NOMO-1 (cell line): ENCODE measurements at regions not wholly inside any gene's neighbourhood (a gene's known extent, or its start where the extent isn't known, plus 50 kb on each side); places are given as distances from the start of the nearest gene placed in this dataset.

ENCODE experiments used
- DNase-seq, 2 experiments: peaks; one replicate each; lab custom pipeline; 2025; ENCODE audit not compliant: unreplicated experiment in 2 of 2; lab: John Stamatoyannopoulos, UW

DNA sequence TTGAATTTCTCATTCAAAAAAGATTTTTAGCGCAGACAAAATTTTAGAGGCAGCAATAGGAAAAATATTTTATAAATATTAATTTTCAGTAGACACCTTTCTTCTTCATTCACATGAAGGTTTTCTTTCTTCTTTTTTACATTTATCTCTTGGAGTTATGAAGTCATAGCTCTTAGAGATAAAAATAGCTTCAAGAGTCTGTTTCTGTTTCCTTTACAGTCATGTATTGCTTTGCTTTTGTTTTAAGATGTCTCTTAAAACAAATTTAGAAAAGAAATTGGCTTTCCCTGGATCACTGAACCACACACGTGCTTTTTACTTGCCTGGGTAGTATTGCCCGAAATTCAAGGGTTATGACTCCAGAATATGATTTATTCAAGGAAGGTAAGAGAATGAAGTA is 369.9 kb upstream of the LRRC7 start:
- no peak for DNase-seq

DNA sequence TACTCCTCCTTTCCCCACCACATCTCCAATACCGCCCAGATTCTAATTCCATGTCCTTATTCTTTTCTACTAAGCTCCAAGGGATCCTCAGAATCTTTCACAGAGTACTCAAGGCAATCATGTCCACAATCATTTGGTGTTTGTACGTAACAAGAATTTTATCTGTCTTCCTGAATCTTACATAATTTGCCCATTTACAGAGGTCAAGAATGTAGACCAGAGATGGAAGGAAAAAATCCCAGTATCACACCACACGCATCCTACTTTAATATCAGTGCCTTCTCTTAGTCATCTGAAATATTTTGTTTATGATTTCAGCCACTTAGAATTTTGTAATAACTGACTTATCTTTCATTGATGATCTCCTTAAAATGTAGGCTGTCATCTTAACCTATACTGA is 366.0 kb upstream of the LRRC7 start:
- no peak for DNase-seq

DNA sequence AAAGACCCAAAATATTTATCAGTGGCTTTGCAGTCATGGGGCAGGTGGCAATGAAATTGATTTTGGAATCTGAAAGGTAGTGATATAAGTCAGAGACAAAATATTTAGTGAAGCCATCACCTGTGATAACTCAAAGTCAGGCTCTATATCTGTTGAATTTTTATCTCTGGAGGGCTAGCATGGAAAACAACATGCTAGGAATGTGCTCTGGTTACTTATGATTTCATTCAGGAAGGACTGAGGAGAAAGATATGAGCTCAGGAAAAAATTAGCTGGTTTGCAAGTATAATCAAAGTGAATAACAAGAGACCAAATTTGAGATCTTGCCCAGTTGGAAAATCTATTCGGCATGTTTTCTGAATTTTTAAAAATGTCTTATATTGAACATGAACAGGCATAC is 364.6 kb upstream of the LRRC7 start:
- no peak for DNase-seq

DNA sequence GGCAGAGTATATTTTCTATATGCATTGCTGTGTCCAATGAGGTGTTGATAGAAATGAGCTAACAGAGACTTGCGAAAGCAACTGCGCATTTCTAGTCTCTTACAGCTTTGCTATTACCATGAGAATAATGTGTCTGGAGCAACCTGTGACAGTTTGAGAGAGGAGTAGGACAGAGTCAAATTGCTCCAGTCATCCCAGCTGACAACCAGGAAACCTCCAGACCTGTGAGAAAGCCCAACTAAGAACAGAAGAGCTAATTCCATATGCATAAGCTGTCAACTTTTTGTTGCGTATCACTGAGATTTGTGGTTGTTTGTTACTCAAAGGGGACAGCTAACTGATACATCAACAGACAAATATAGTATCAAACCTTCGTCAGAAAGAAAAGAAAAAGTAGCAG is 354.1 kb upstream of the LRRC7 start:
- no peak for DNase-seq

DNA sequence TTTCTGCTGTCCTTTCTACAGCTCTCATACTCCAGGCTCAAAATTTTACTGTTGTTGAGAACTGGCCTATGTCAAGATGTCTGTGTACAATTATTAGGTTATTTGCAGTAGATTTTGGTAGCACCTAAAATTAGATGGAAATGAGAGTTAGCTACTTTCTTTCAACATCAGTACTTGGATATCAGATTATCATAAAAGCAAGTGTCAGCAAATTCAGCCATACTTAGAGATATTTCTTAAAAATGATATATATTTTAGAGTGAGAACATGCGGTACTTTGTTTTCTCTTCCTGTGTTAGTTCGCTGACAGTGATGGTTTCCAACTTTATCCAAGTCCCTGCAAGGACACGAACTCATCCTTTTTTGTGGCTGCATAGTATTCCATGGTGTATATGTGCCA is 351.8 kb upstream of the LRRC7 start:
- no peak for DNase-seq

DNA sequence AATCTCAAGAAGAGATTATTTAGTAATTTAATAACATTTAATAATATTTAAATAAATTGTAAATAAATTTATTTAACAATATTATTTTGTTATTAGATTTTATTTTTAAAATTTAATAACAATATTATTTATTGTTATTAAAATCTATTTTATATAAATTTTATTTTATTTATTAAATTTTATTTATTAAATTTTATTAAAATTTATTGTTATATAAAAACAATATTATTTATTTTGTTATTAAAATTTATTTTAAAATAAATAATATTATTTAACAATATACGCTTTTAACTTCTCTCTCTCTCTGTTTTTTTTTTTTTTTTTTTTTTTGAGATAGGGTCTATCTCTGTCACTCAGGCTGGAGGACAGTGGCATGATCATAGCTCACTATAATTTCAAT is 347.1 kb upstream of the LRRC7 start:
- no peak for DNase-seq

DNA sequence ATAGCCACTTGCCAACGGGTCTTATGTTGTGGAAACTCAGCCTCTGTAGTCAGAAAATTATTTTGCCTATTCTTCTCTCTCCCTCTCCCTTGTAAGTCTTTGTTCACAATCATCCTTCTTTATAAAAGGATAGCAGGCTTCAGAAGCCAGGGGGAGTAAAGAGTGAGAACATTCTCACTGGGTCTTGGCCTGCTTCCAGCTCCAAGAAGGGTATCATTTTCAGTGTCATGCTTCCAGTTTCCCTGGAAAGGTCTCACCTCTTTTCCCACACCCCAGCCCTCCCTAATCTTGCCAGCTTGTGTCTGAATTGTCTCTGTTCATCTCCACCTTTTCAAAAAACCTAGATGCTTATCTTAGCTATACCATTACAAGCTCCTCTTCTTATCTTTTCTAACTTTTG is 346.2 kb upstream of the LRRC7 start:
- DNase-seq: no peak

DNA sequence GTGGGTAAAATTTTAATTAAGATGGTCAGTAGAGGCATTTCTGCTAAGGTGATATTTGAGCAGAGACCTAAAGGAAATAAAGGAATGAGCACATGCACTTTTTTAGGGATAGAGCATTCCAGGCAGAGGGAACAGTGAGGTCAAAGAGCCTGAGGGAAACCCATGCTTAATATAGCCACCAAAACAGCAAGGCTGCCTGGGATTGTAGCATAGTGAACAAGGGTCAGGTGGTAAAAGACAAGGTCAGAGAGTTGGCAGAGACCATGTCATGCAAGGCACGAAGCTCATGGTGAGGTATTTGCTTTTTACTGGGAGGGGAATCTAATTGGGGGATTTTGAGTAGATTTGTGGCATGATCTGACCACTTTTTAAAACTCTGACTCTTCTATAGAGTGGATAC is 344.6 kb upstream of the LRRC7 start:
- DNase-seq: no peak

DNA sequence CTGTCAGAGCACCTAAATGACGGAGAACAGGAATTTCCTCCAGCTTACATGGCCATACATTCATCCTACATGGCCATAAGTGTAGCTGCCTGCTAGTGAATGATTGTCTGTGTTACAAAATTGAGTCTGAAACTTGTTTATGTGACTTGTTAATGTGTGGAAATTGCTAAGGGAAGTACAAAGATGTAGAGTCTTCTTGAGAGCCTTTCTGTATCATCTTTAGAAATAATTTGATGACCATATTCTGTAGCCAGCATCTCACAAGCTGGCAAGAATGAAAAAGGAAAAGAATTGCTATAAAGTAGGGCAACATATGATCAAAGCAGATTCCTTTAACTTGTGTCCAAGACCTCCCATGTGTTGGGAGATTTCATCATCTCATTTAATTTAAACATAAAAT is 339.2 kb upstream of the LRRC7 start:
- DNase-seq: no peak

DNA sequence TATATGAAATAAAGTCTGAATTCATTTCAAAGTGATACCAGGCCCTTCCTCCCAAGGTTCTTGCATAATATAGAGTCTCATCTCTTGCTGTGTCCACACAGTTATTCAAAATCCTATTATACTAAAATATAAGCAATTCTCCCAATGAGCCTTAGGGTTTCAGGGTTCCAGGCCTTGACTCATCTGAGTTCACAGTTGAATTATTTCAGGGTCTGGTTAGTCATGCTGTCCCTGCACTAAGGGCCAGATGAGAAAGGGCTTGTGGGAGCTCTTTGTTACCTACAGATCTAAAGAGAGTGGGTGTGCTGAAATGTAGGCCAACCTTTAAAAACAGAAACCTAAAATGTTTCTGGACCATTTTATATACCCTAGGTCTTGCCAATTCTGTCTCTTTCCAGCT is 337.5 kb upstream of the LRRC7 start:
- no peak for DNase-seq

DNA sequence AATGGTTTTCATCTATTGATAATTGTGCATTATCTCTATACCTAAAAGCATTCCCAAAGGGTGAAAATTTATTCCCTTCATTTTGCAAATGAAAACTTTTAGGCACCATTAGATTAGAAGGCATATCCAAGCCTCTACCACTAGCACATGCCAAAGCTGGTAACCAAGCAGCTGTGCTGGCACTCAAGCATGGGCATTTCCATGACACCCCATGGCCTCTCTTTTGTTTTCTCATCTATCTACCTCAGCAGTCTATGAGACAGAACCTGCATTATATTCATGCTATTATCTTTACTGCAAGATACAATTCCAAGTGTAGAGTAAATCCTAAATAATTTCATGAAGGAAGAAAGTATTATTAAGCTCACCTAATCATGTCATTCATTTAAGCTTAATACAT is 334.3 kb upstream of the LRRC7 start:
- no peak for DNase-seq

DNA sequence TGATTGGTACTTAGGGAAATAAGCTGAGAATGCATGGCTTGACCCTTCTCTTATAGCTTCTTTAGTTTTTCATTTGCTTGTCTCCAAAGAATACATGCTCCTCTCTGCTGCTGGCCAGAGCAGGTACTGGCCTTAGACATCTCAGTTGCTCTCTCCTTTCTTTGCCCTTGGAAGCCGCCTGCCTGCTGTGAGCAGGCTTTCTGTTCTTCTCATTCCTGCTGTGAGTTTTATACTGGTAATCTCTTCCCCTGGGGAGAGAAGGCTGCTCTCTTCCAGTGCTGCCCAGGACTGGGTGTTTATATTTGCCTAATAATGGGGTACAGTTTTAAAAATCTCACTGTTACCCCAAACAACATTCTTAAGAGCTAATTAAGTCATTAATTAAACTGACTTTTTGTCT is 323.5 kb upstream of the LRRC7 start:
- no peak for DNase-seq

DNA sequence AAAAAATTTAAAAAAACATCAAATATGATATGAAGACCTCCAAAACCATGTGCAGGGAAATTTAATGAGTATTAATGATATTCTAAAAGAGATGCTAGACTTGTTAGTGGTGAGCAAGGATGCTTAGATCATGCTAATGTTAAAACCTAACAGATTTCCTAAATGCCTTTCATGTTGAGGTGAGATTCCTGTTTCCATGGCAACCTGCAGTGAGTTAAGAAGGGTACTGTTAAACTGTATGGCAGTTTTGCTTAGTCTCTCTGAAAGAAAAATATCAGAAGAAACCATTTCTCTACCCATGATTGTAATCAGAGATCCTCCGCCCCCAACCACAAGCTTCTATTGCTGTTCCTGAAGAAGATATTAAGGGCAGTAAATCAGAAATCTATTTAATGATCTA is 321.6 kb upstream of the LRRC7 start:
- no peak for DNase-seq

DNA sequence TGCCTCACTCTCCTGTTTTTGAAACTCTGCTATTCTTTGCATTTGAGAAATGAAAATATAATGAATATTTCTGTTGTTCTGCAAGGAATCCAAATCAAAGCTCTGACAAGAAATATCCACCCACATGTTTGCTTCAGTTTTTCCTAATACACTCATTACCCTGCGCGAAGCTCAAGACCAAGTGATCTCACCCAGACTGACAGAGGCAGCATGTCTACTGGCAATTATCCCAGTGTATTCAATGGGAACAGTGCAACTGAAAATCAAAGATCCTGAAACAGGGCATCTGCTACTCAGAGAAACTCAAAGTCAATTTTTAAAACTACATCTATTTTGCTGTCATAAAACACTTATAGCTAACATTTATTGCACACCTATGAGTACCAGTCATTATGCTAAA is 321.0 kb upstream of the LRRC7 start:
- no peak for DNase-seq

DNA sequence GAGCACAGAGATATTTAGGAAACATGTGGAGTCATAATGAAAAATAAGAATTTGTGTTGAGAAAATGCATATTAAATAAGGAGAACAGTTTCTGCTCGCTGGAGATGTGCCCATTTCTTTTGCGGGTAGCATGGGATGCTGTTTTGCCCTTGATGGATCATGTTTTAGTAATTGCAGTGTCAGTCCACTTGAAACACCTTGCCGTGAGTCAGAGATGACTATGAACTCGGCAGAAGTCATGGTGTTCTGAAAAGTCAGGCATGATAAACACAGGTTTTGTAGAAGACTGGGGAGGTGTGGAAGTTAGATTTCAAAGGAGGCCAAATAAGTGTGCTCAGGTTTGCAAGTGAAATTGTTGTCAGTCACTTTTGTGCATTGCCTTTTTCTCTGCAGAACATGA is 315.0 kb upstream of the LRRC7 start:
- no peak for DNase-seq

DNA sequence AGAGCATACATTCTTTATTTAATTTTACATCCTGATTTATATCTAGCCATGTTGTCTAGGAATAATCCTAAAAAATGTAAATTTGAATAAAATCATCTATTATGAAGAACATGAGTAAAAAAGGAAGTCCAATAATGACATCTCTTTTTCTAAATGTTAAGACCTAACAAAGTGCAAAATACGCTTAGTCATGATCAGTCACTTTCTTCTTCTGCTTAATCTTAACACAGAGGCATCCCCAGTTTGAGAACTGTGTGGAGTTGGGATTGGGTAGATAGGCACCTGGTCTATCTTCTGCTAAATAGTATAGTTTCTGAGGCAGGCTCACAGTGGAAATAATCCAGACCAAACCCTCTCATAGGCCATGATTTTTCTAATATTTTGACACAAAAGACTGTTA is 311.7 kb upstream of the LRRC7 start:
- DNase-seq: no peak

DNA sequence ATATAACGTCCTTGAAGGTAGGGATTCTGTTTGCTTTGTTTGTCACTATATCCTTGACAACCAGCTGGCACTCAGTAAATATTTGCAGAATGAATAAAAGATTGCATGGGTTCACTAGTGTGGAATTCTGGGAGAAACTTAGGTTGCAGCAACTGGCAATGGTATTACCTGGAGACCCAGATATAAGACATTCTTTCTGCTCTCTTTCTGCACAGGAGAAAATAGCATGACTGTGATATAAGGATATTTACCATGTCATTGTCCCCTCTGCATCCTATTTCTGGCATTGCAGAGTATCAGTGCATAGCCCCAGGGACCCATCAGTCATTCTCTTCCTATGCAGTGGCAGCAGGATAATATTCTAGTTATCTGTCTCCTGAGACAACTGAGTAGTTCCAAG is 308.9 kb upstream of the LRRC7 start:
- DNase-seq: no peak

DNA sequence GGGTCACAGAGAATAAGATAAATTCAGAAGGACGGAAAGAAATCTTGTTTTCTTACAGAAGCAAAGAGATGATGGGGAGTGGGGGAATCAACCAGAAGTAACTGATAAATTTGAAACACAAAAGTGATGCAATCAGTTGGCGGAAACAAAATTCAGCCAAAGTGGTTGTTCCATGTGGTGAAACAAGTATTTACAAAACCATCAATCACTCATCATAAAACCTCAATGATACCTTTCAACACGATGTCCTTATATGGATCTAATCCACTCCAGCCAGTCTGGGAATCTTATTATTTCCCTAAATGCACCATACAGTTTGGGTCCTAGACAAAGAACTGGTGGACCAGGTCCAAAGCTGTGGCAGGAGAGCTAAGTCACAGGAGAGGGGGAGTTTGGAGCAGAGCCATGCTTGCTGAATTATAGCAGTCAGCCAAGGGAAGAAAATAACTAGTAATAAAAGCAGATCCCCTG is 303.8 kb upstream of the LRRC7 start:
- no peak for DNase-seq

DNA sequence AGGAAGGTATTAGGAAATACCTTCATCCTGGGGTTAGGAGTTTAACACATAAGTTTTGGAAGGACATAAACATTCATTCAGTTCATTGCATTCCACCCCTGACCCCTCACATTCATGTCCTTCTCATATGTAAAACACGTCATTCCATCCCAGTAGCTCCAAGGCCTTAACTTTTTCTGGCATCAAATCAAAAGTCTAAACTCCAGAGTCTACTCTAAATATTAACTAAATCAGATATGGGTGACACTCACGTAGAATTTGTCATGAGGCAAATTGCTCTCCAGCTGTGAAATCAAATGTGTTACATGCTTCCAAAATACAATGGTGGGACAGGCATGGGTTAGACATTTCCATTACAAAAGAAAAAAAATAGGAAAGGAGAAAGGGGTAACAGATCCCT is 298.2 kb upstream of the LRRC7 start:
- no peak for DNase-seq

DNA sequence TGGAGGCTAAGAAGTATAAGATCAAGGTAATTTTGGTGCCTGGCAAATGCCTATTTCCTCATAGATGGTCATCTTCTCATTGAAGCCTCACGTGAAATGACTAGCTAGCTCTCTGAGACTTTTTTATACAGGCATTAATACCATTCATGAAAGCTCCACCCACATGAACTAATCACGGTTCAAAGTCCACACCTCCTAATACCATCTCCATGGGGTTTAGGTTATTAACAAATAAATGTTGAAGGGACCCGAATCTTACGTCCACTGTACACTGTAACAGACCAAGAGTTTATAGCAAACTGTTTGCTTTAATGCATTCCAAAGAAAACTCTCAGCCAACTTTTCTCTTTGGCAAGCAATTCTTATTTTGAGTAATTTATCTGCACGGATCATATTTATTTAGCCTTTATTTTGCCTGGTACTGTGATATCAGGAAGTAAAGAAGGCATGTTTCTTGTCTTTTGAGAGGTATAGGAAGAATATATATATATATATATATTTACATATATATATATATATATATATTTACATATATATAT is 296.1 kb upstream of the LRRC7 start:
- DNase-seq: no peak

DNA sequence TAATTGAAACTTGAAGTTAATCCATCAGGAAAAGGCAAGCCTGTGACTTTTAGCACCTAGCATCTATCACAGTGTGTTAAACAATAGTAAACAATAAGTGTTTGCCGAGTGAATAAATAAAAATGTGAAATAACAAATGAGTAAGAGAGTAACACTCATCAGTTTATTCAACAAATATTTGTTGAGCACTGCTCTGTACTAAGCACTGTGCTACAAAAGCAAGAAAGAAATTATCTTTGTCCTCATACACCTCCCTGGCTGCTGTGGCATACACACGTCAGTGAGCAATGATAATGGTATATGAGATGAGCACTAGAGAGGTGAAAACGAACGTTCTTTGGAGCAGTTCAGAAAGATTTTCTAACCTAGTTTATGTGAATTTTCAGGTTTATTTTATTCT is 295.0 kb upstream of the LRRC7 start:
- DNase-seq: no peak

DNA sequence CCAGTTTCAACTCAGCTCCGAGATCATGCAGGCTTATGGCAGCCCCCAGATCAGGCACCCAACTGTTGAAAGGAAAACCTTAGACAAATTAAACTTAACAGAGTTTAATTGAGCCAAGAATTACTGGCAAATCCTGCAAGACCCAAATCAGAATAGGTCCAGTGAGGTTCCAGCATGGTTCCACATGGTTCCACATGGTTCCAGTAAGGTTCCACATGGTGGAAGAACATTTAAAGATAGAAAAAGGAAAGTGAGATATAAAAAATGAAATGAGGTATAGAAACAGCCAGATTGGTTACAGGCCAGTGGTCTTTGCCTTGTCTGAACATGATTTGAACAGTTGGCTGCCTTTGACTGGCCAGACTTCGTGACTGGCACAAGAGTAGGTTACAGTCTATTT is 288.8 kb upstream of the LRRC7 start:
- DNase-seq: no peak

DNA sequence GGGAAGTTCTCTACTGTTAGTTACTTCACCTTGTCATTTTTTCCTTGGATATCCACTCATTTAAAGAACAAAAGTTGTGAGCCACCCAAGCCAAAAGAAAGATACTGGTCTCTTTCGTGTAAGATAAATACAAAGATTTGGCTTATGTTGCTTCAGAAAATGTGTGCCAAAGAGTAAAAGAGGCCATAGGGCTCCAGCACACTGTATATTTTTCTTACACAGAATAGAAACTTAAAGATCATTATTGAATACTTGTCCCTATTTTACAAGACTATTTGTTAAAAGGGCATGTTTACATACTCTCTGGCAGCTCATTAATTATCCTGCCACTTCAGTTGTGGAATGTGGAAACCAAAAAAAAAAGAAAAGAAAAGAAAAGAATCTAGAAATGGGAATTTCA is 284.2 kb upstream of the LRRC7 start:
- no peak for DNase-seq

DNA sequence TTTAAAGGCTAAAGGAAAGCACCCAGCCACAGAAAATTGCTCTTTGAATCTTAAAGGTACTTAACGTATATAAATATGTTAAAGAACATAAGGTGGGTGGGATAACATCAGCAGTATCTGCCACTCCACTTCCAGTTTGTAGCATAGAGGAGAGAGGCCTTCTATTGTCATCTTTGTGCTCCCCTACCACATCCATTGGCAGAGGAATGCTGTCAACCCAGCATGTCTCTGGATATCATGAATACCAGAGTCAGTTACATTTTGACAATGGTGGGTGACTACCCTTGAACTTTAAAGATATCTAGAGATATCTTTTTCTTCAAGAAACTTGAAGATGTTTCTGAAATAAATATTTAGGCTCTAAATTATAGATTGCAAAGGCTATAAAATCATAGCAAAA is 283.2 kb upstream of the LRRC7 start:
- no peak for DNase-seq
